Daoy (cell line): ENCODE measurements at regions not wholly inside any gene's neighbourhood (a gene's known extent, or its start where the extent isn't known, plus 50 kb on each side); places are given as distances from the start of the nearest gene placed in this dataset.
A peak's percentile ranks its signal among the peaks of the same experiment; 100 is the strongest.

ENCODE experiments used
- DNase-seq: peaks from one replicate; pipeline ENCODE4 v3.0.0-alpha.2; 2015; ENCODE audit warnings: low read depth

DNA sequence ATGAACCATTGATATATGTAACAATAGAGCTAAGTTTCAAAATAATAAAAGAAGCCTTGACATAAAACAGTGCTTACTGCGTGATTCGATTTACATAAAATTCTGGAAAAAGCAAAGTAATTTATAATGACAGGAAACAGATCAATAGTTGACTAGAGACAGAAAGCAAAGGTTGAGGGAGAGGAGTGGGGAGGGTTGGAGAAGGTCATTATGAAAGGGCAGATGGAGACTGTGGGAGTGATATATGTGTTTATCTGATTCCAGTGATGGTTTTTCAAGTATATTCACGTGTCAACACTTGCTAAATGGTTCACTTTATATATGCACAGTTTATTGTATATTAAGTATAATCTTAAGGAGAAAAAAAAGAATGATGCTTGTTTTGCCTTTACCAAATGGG is 1885.7 kb upstream of the NUDT12 start:
- no peak for DNase-seq

GRCh38 chr5:105430516-105430915 is 1867.9 kb upstream of the NUDT12 start:
- DNase-seq, result no peak

DNA sequence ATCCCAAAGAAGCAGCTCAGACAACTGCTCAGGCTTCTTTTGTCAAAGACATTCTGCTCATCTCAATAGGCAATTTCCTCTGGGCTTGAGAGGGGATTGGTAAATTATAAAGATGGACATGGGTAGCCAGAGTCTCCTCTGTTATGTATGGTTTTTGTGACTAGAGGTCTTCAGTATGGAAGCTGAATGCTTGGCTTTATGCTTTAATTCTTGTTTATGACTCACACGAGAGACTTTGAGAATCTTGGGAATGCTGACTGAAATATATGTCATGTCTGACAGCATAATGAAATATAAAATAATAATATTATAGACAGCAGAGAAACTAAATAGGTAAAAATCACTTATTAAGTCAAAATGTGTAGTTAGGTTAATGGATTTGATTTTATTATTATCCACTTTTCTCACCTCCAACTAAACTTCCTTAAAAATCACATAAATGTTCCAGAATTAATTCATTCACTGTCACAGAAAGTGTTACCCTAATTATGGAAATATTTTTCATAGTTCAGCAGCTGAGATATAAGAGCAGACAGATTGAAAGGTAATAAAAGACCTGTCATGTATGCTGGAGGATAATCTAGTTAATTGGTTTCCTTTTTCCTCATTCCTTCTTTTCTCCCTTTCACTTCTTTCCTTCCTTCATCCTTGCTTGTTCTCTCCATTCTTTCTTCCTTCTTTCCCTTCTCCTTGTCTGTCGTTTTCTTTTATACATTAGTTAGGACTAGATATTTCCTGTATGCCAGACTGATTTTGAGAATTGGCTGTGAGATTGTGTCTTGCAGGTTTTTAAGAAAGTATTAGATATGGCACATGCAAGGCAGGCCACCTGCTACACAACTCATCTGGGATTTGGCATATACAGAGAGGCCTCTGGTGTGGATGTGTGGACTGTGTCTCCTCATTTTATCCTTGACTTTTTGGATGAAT is 1866.1 kb upstream of the NUDT12 start:
- no peak for DNase-seq

DNA sequence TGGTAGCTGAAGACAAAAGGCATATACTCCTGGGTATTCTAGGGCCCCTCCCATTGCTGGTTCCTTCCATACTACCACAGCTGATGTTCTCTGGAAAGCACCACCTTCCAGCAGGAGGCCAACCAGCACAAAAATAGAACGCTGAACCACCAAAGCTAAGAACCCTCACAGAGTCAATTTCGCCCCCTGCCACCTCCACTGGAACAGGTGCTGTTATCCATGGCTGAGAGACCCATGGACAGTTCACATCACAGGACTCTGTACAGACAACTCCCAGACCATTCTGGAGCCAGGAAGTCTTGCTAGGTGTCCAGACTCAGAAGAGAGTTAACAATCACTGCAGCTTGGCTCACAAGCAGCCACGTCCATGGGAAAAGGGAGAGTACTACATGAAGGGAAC is 1851.5 kb upstream of the NUDT12 start:
- DNase-seq, result no peak

DNA sequence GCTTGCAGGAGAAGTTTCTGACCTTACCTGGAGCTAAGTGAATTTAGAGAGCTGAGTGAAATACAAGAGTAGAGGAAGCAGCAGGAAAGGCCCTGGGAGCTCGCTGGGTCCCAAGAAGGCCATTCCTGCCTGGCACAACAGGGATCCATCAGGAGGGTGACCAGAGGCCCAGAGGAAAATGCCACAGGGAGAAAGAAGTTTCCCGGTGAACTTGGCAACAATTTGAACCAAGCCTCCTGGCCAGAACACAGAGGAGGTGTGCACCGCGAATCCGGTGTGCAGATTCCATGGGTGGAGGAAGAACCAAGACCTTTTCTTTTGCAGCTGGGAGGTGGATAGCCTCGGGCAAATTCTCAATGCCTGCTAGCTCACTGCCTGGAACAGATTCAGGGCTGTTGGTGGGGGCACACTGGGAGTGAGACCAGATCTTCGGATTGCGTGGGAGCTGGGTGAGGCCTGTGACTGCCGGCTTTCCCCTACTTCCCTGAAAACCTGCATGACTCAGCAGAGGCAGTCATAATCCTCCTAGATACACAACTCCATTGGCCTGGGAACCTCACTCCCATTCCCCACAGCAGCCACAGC is 1850.9 kb upstream of the NUDT12 start:
- DNase-seq, result no peak

- no peak for DNase-seq
Measured at GRCh38 chr5:105409695-105410094, 1847.1 kb upstream of the NUDT12 start.

- no peak for DNase-seq
Measured at GRCh38 chr5:105407200-105407599, 1844.6 kb upstream of the NUDT12 start.

GRCh38 chr5:105397749-105398148 is 1835.2 kb upstream of the NUDT12 start:
- no peak for DNase-seq

- DNase-seq, result peak; percentile 5
Measured at GRCh38 chr5:105392710-105393149, 1830.1 kb upstream of the NUDT12 start.

DNA sequence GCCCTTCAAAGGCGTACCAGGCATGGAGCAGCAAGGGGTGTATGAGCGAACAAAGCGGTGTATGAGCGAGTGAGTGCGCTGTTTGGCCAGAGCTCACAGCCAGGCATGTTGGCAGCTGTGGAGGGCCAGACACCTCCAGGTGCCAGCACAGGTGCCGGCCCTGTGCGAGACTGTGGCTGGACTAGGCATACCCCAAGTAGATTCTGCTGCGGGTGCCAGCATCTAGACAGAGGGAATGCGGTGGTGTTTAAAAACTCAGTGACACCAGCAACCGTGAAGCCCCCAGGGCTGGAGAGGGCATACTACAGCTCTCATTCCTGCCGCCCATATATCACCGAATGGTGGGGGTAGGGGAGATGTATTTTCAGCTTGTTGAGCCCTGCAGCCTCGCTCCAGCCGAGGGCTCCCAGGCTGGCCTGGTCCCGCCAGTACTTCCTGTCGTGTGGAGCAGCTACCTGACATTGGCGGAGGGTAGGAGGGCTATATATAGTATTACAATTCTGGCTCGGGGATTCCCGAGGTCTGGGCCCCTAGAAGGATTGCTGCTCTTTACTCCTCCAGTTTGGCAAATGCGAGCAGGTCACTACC is 1829.6 kb upstream of the NUDT12 start:
- no peak for DNase-seq

DNA sequence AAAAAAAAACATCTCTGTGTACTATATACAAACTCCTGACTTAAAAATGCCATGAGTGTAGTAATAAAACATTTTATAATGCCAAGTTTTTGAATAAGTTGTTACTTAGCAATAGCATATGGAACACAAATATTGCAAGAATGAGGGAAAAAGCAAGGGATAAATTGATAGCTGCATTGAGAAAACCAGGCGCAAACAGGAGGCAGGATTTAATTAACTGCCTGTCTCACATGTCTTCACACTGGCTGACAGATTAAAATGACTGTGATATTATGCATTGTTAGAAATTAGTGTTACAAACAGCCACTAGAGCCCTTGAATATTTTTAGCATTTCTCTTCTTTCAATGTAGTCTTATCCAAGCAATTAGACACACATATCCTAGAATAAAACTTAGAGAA is 1817.5 kb upstream of the NUDT12 start:
- DNase-seq, result no peak

DNA sequence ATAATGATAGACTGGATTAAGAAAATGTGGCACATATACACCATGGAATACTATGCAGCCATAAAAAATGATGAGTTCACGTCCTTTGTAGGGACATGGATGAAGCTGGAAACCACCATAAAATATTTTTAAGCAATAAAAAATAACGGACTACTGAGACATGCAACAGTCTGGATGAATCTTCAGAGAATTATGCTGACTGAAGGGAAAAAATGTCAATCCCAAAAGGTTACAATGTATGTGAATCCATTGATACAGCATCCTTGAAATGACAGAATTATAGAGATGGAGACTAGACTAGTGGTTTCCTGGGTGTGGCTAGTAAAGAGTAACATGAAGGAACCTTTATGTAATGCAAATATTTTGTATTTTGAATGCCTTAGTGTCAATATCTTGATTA is 1808.6 kb upstream of the NUDT12 start:
- DNase-seq, result no peak

DNA sequence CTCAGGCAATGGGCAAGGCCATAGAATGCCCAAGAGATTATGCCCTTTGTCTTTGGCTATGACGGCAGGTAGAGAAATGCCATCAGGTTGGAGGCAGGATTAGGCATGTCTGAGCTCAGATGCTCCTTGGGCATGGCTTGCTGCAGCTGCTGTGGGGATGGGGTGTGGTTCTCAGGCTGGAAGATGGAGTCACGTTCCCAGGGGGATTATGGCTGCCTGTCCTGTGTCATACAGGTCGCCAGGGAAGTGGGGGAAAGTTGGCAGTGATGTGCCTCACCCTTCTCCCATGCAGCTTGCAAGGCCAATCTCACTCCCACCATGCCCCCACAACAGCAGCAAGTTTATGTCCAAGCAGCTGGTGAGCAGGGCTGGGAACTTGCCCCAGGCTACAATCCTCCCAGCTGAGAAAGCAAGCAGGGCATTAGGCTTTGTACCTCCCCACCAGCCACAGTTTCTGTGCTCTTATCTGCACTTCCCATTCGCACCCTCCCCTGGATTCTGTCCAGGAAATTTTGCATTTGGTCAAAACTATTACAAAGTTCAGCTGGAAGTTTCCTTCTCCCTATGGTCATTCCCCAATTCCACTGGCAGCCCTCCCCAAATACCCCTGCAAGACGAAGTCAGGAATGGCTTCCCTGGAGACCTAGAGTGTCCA is 1788.0 kb upstream of the NUDT12 start:
- no peak for DNase-seq

GRCh38 chr5:105331558-105331957 is 1769.0 kb upstream of the NUDT12 start:
- no peak for DNase-seq

DNA sequence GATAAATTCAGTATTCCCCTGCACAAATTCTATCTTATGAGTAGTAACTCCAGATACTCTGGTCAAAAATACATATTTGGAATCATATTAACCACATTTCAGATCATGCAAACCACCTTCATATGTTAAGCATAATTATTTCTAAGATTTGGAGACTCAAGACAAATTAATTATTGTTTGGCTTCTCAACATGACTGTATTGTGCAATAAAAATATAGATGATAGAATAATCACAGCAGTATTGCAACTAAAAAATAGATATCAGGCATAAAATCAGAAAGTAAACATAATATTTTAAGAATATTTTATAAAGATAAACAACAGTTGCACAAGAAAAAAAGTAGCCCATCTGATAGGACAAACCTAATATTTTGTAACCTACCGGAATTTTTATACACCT is 1767.6 kb upstream of the NUDT12 start:
- DNase-seq, result no peak

GRCh38 chr5:105304859-105305258 is 1742.3 kb upstream of the NUDT12 start:
- DNase-seq, result no peak

- no peak for DNase-seq
Measured at GRCh38 chr5:105288946-105289345, 1726.4 kb upstream of the NUDT12 start.

GRCh38 chr5:105283134-105283533 is 1720.5 kb upstream of the NUDT12 start:
- DNase-seq, result no peak

DNA sequence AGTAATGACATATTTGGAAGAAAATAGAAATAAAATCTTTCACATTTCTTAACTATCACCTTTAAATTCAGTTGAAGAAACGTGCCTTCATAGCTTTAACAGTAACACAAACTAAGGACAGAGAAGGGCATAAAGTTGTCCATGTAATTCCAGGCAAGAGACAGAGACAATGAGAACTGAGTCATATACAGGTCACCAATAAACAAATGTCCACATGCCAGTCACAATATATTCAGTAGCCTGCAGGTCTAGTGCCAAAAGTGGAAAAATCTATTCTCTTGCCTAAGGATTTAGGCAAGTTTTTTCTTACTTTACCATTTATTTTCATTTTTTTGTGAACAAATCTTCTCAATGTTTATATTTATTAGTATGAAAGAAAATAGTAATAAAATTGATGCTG is 1711.5 kb upstream of the NUDT12 start:
- no peak for DNase-seq

GRCh38 chr5:105263515-105263914 is 1700.9 kb upstream of the NUDT12 start:
- DNase-seq, result no peak

DNA sequence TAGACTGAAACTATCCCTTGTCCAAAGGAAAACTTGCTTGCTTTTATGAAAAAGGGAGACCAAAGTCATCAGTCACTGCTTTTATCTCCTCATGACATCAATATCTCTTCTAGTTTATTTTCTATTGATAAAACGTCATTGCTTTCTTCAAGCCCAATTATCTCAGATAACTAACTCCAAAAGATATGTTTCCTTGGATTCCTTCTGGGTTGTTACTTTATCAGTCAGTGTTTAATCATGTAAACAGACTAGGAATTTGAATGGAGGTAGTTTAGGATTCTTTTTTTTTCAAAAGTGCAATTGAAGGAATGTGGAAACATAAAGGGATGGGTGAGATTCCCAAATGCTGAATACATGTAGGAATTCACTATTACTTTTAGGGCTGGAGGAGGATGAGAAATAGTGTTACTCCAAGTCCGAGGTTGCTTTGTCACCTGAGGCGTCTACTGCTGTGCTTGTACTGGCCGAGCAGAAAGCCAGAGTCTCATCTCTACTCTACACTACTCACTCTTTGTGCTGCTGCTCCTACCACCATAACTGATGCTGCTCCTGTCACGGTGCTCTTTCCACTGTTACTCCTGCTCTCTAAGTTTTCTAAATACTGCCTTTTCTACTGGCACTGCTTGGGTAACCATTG is 1697.1 kb upstream of the NUDT12 start:
- DNase-seq, result no peak

- DNase-seq, result no peak
Measured at GRCh38 chr5:105238561-105238960, 1676.0 kb upstream of the NUDT12 start.
